ENCODE measurements at regions not wholly inside any gene's neighbourhood (a gene's known extent, or its start where the extent isn't known, plus 50 kb on each side); places are given as distances from the start of the nearest gene placed in this dataset.
A peak's percentile ranks its signal among the peaks of the same experiment; 100 is the strongest.

GRCh38 chr4:53920883-53921282 lies 143.5 kb downstream of the CHIC2 start:
- no peak for DNase-seq (ENCODE audit: low read depth)

- DNase-seq (ENCODE audit: low read depth) = no peak
Observed at GRCh38 chr4:53920116-53920515, 144.3 kb downstream of the CHIC2 start.

- DNase-seq (ENCODE audit: low read depth) = no peak
Observed at GRCh38 chr4:53919535-53919934, 144.9 kb downstream of the CHIC2 start.

DNA sequence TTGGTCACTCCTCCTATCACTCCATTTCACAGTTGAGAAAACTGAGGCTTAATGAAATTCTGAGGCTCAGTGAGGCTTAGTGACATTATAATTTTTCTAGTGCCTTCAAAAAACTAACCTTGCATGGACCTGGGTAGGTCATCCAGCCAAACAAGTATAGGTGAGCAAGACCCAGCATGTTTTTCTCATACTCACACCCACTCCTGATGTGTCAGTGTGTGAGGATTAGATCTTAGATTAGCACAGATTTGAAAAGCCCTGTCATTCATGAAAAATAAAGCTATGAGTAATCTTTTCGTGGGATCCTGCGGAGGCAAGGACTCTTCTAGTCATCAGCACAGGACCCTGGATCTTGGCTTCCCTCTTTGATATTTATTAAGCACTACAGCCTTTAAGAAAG lies 146.7 kb downstream of the CHIC2 start:
- peak; percentile 42 for DNase-seq (ENCODE audit: low read depth)

DNA sequence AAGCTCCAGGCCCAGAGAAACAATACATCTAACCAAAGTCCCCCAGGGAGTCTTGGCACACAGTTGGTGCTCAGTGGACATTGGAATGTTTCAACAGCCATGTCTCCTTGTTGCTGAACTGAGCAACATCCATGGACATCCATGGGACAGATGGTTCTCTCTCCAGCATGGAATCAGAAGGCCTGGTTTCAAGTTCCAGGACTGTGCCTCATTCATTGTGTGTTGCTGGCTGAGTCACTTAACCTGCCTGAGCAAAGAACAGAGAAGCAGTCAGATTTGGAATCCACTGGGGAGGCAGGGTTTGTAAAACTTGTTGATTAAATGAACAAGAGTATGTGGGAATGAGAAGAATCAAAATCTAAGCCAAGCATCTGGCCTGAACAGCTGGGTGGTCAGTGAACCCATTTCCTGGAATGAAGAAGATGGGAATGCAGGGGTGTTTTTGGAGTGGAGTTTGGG lies 147.9 kb downstream of the CHIC2 start:
- peak; percentile 56 for DNase-seq (ENCODE audit: low read depth)

- DNase-seq (ENCODE audit: low read depth) = peak; percentile 85
Observed at GRCh38 chr4:53914313-53915016, 149.9 kb downstream of the CHIC2 start.

GRCh38 chr4:53913771-53914170 lies 150.6 kb downstream of the CHIC2 start:
- DNase-seq (ENCODE audit: low read depth) = no peak

DNA sequence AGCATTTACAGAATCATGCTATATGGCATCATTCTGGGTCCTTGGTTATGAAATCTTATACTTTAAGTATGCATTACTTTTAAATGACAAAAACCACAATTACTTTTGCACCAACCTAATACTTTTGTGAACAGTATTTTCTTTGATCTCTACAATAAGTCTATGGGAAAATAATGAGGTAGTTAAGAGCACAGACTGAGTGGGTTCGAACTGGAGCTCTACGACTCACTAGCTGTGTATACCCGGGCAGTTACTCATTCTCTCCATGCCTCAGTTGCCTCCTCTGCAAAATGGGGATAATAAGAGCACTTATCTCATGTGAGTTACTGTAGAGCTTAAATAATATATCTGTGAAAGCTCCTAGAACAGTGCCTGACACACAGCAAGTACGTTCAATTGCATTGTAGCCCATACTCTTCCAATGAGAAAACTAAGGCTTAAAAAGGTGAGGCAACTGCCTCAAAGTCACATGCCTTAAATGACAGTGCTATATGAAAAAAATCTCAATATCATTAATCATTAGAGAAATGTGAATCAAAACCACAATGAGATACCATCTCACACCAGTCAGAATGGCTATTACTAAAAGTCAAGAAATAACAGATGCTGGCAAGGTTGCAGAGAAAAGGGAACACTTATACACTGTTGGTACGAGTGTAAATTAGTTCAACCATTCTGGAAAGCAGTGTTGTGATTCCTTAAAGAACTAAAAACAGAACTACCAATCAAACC lies 151.5 kb downstream of the CHIC2 start:
- no peak for DNase-seq (ENCODE audit: low read depth)

GRCh38 chr4:53908661-53909078 lies 155.7 kb downstream of the CHIC2 start:
- peak; percentile 89 for DNase-seq (ENCODE audit: low read depth)

- no peak for DNase-seq (ENCODE audit: low read depth)
Observed at GRCh38 chr4:53907772-53908171, 156.6 kb downstream of the CHIC2 start.

GRCh38 chr4:53906606-53907190 lies 157.7 kb downstream of the CHIC2 start:
- DNase-seq (ENCODE audit: low read depth) = no peak

DNA sequence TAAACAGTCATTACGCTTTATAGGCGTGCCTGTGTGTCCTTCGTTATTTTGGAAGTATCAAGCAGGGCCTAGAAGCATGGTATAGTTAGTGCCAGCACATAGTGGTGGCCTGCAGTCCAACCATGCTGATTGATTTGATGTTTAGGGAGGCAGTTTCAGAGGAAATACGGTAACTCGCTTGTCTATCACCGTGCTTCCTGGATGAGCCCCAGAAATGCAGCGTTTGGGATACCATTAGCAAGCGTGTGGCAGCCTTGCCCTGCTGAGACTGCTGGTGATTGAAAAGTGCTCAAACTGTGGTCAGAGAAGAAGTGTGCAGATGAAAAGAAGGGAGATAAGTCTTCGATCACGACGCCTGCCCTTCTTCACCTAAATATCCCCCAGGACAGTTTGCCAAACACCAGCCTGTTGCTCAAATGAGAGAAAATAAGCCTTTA lies 158.4 kb downstream of the CHIC2 start:
- DNase-seq (ENCODE audit: low read depth) = peak; percentile 70

GRCh38 chr4:53905276-53905940 lies 159.0 kb downstream of the CHIC2 start:
- no peak for DNase-seq (ENCODE audit: low read depth)

GRCh38 chr4:53902786-53903185 lies 161.6 kb downstream of the CHIC2 start:
- no peak for DNase-seq (ENCODE audit: low read depth)

GRCh38 chr4:53900271-53900649 lies 164.1 kb downstream of the CHIC2 start:
- no peak for DNase-seq (ENCODE audit: low read depth)

- no peak for DNase-seq (ENCODE audit: low read depth)
Observed at GRCh38 chr4:53899586-53900270, 164.7 kb downstream of the CHIC2 start.

GRCh38 chr4:53895137-53895536 lies 169.3 kb downstream of the CHIC2 start:
- no peak for DNase-seq (ENCODE audit: low read depth)

- DNase-seq (ENCODE audit: low read depth) = no peak
Observed at GRCh38 chr4:53890461-53890860, 173.9 kb downstream of the CHIC2 start.

- no peak for DNase-seq (ENCODE audit: low read depth)
Observed at GRCh38 chr4:53889326-53890055, 174.9 kb downstream of the CHIC2 start.

- peak; percentile 32 for DNase-seq (ENCODE audit: low read depth)
Observed at GRCh38 chr4:53886090-53886489, 178.3 kb downstream of the CHIC2 start.

DNA sequence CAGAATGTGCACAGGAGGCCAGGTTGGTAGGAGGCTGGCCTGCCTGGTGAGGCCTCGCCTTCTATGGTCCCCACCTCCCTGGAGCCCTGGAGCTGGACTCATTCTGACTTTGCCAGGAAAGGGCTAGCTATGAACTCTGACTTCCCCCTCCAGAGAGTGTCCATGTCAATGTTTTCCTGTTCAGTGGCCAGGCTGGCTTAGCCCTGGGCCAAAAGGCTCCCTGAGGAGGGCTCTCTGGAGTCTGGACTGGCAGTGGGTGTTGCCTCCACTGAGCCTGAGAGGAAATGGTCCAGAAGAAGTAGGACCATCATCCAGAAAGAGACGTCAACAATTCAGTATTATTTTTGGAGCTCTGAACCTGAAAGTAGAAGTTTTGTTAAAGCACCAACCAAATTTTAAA lies 178.7 kb downstream of the CHIC2 start:
- no peak for DNase-seq (ENCODE audit: low read depth)

Data from HT1080 (cell line).